ENCODE measurements at regions not wholly inside any gene's neighbourhood (a gene's known extent, or its start where the extent isn't known, plus 50 kb on each side); places are given as distances from the start of the nearest gene placed in this dataset.
A peak's percentile ranks its signal among the peaks of the same experiment; 100 is the strongest.

GRCh38 chr2:58358026-58358425 lies 116.9 kb upstream of the FANCL start:
- peak; percentile 19 for TF ChIP-seq CTCF (IDR thresholded peaks at IDR 0.05; ENCODE audit: poor library complexity, severe bottlenecking)
- no peak for TF ChIP-seq REST (IDR thresholded peaks at IDR 0.05; ENCODE audit: borderline replicate concordance)
- no peak for TF ChIP-seq EP300 (conservative IDR thresholded peaks at IDR 0.05; ENCODE audit: poor library complexity, severe bottlenecking)
- no peak for TF ChIP-seq EZH2 (IDR thresholded peaks at IDR 0.05; ENCODE audit: borderline replicate concordance, insufficient read depth, low read length, poor library complexity, severe bottlenecking)
- TF ChIP-seq SMC3 (conservative IDR thresholded peaks at IDR 0.05; ENCODE audit: poor library complexity), result no peak
- no peak for TF ChIP-seq POLR2AphosphoS5 (IDR thresholded peaks at IDR 0.05)
